Kidney (tissue), 13 donors: ENCODE measurements at regions not wholly inside any gene's neighbourhood (a gene's known extent, or its start where the extent isn't known, plus 50 kb on each side); places are given as distances from the start of the nearest gene placed in this dataset.
A peak's percentile ranks its signal among the peaks of the same experiment; 100 is the strongest.

Experiments
- DNase-seq, 5 donors: peaks; one replicate each; pipeline ENCODE4 v3.0.0-alpha.2; 2013 to 2020
- FAIRE-seq: peaks from 2 replicates; lab custom pipeline; 2012; peaks lifted over from hg19 to GRCh38; lab: Jason Lieb, UNC
- H3K27ac ChIP-seq, 2 donors: one replicate each; pipeline ENCODE4 v1.7.0; 2013; ENCODE audit warnings: low read depth in 2 of 2, low read length in 2 of 2, inconsistent platforms in 1 of 2
- H3K27me3 ChIP-seq: one replicate; pipeline ENCODE4 v1.7.1; 2013; ENCODE audit warnings: low read length, inconsistent platforms; ENCODE audit not compliant: control insufficient read depth, insufficient read depth
- H3K36me3 ChIP-seq, 3 donors: one replicate each; pipeline versions ENCODE4 v1.7.0 to v1.7.1; 2013; ENCODE audit warnings: low read length in 3 of 3, control low read depth in 1 of 3, inconsistent platforms in 1 of 3; ENCODE audit not compliant: insufficient read depth in 3 of 3, control insufficient read depth in 2 of 3
- H3K4me1 ChIP-seq, 3 donors: one replicate each; pipeline versions ENCODE4 v1.7.0 to v1.7.1; 2013; ENCODE audit warnings: low read length in 3 of 3, inconsistent platforms in 1 of 3, low read depth in 1 of 3; ENCODE audit not compliant: control insufficient read depth in 2 of 3, insufficient read depth in 2 of 3
- H3K4me3 ChIP-seq, 3 donors: one replicate each; pipeline versions ENCODE4 v1.7.0 to v1.8.1; 2013; ENCODE audit warnings: low read length in 3 of 3, control low read depth in 1 of 3, inconsistent platforms in 1 of 3
- H3K9ac ChIP-seq, 3 donors: one replicate each; pipeline versions ENCODE4 v1.7.0 to v1.7.1; 2013; ENCODE audit warnings: low read length in 3 of 3, control low read depth in 1 of 3, inconsistent platforms in 1 of 3
- H3K9me3 ChIP-seq, 3 donors: one replicate each; pipeline versions ENCODE4 v1.7.0 to v1.7.1; 2013; ENCODE audit warnings: low read length in 3 of 3, control low read depth in 1 of 3, inconsistent platforms in 1 of 3; ENCODE audit not compliant: control insufficient read depth in 2 of 3, insufficient read depth in 1 of 3
- CTCF ChIP-seq: IDR thresholded peaks from 3 replicates; pipeline ENCODE4 v1.5.1; 2012; ENCODE audit warnings: mild to moderate bottlenecking, moderate library complexity, borderline replicate concordance; ENCODE audit not compliant: insufficient read depth; ENCODE audit errors: extremely low read depth
- intact Hi-C: fragments of 100-400 bp; cut with DNase I; formaldehyde crosslinking; loops from one replicate; pipeline ENCODE4 v1.11.1; 2022
- donor health status: control.
- donor health status: control.
- donor health status: control.
- donor health status: control.
- donor health status: control.
- donor health status: DM: yes; HTN: yes; CAD: no.
- donor health status: Normal renal cell carcinoma (clear cell type).

GRCh38 chr5:167063116-167063515, 1228.3 kb upstream of the WWC1 start:
- TF ChIP-seq CTCF, result no peak
- no peak for FAIRE-seq
- H3K9ac ChIP-seq, result no peak overlapping the region
- no peaks in the 10 kb centered on the region for H3K36me3 ChIP-seq
- no peak overlapping the region for H3K27ac ChIP-seq
- no peaks in the 10 kb centered on the region for H3K27me3 ChIP-seq
- no peaks in the 10 kb centered on the region for H3K4me1 ChIP-seq
- intact Hi-C loops, result no loop called here
- no peak overlapping the region for H3K4me3 ChIP-seq
- no peak for DNase-seq
- no peaks in the 10 kb centered on the region for H3K9me3 ChIP-seq

GRCh38 chr5:167063788-167064187, 1227.7 kb upstream of the WWC1 start:
- Histone ChIP-seq H3K9ac (no peak overlapping the region), H3K9me3 (no peaks in the 10 kb centered on the region), H3K4me3 (no peak overlapping the region), H3K27me3 (no peaks in the 10 kb centered on the region), H3K27ac (no peak overlapping the region), H3K4me1 (no peaks in the 10 kb centered on the region), H3K36me3 (no peaks in the 10 kb centered on the region)
- no peak for TF ChIP-seq CTCF
- no peak for DNase-seq
- no peak for FAIRE-seq
- intact Hi-C loops, result no loop called here

DNA sequence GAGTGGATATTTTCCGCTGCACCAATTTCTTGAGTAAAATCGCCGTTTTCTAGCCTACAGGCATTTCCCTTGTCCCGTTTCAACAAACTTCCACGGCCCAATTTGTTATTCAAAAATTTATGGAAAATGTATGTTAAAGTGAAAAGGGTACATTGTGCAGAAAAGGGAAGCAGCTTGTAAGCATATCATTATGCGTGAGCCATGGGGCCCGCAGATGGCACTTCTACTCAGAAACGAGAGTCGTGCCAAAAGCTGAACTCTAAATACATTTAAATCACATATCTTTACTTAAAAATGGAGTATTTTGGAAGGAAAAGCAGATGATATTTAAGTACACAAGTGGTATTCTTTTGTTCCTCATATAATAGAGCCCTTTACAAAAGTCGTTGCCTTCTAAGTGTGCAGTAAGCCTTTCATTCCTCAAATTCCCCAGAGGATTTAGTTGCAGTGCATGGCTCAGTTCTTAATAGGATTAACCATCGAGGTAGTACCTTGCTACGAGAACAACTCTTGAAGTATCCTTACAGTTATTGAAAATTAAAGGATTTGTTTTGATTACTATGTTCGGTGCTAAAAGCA, 1227.2 kb upstream of the WWC1 start:
- no peak for FAIRE-seq
- no peak for DNase-seq
- Histone ChIP-seq H3K36me3 (no peaks in the 10 kb centered on the region), H3K9me3 (no peaks in the 10 kb centered on the region), H3K4me1 (no peaks in the 10 kb centered on the region), H3K27ac (no peak overlapping the region), H3K4me3 (no peak overlapping the region), H3K27me3 (no peaks in the 10 kb centered on the region), H3K9ac (no peak overlapping the region)
- intact Hi-C loops, result no loop called here
- no peak for TF ChIP-seq CTCF

DNA sequence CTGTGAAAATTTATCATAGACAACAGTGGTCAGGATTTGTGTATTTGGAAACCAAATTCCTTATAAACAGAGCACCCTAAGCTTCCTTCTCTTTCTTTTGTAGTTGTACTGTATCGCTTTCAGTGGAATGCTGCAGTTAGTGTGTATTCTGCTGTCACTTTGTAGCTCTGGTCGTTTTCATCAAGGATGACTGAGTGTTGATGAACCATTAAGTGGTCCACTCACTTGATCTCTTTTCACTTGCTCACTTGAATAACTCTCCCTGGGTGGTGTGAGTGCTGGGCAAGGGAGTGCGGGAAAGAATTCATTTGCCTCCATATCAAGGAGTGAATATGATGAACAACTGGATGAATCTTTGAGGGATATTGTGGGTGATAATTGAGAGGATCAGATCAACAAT, 1225.7 kb upstream of the WWC1 start:
- no peak for FAIRE-seq
- H3K27me3 ChIP-seq, result no peaks in the 10 kb centered on the region
- intact Hi-C loops, result no loop called here
- H3K4me3 ChIP-seq, result no peak overlapping the region
- TF ChIP-seq CTCF, result no peak
- no peak overlapping the region for H3K27ac ChIP-seq
- H3K4me1 ChIP-seq, result no peaks in the 10 kb centered on the region
- H3K36me3 ChIP-seq, result no peaks in the 10 kb centered on the region
- peak in 3 of 5 donors; percentile 17 to 75 (median 67) for DNase-seq
- no peak overlapping the region for H3K9ac ChIP-seq
- H3K9me3 ChIP-seq, result no peaks in the 10 kb centered on the region
